Activated CD4-positive, CD25-positive, alpha-beta regulatory T cell treated with anti-CD3 and anti-CD28 coated beads, Interleukin-2, amount 50 U/mL, for 24 hours (primary cell): ENCODE measurements at regions not wholly inside any gene's neighbourhood (a gene's known extent, or its start where the extent isn't known, plus 50 kb on each side); places are given as distances from the start of the nearest gene placed in this dataset.
"Not testable (repeated sequence)": the region's sequence is repeated elsewhere in the genome, so short reads cannot be mapped to it uniquely, and the experiment has no call there.

Source experiments
- ATAC-seq, 2 donors: fragments of 150-1000 bp; cut with Tn5 transposase; one replicate each; pipeline ENCODE4 v1.10.0; 2021; ENCODE audit warnings: mild to moderate bottlenecking in 1 of 2, moderate library complexity in 1 of 2

DNA sequence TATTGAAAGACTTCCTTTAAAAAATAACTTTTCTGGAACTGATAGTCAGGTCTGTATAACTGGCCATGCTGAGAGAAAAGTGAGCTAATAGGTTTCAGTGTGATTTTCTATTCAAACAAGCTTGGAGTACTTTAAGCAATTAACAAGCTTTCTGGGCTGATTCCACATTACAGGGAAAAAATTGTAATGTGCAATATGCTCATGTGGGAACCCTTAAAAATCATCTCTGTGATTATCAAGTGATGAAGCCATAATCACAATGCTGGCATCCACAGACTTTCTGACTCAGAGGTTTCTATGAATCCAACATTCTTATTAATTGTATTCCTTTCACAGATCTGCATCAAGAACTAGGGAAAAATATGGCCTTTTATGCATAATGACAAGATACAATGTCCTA lies 212.2 kb upstream of the ACO1 start:
- ATAC-seq, result no peak

DNA sequence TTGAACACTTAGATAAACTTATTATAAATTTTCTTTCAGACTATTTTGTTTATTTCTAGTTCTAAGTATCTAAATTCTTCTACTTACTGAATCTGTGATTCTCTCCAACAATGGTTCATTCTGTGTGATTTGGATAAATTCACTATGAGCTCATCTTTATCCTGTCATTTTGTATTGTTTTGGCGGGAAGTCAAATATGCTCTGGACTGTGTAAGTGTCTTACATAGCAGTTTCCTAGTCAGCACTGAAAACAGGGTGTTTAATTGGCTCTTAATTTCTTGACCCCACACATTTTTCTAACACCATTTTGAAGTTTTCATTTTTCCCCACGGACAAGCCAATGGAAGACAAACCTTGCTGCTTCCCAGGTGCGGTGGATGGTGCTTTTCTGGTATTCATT lies 207.0 kb upstream of the ACO1 start:
- no peak for ATAC-seq

DNA sequence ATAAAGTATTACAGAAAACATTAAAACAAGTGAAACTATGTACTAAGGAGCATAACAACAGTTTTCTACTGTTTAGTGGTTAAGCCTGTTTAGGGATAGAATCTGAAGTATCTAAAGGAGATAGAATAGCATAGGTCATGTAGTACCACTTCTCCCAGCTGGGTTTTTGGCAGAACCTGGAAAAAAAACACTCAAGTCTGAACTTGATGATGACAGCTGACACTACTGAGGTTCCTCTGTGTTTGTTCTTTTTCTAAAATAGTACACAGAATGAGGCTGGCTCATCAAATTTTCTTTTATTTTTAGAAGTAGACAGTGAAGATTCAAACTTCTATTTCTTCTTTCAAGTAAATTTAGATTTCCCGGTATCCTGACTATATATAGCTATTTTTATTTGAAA lies 203.8 kb upstream of the ACO1 start:
- ATAC-seq, result no peak

DNA sequence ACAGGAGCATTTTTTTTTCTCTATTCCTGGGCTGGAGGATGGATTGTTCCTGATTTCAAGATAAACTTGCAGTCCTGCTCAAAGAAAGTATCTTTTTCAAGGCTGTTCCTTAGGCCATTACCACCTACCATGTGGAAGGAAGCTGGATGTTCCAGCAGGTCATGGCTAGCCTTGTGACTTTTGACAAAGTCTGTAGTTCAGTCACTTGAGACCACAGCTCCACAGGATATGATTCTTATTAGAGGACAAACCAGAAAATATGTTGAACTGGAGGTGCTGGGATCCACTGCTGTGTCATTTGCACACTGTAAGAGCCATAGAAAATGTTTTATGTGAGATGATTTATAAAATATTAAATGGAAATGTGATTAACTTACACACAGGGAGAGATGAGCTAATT lies 184.2 kb upstream of the ACO1 start:
- ATAC-seq, result no peak

DNA sequence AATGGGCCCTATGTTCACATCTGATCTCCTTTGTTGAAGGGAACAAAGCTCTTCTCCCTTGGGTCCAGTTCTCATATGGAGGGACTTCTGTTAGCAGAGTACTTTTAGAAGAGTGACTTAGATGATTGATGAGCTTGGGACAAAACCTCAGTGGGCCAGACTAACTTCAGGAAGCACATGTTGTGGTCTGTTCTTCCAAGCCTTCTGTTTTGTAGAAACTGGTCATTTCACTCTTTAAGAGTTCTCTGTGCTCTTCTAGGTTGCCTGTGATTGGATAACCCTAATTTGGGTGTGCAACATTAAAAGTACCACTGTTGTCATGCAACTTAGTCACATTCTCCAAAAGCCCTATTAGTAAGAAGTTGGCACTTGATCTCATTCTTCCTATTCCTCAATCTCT lies 183.5 kb upstream of the ACO1 start:
- ATAC-seq, result no peak

DNA sequence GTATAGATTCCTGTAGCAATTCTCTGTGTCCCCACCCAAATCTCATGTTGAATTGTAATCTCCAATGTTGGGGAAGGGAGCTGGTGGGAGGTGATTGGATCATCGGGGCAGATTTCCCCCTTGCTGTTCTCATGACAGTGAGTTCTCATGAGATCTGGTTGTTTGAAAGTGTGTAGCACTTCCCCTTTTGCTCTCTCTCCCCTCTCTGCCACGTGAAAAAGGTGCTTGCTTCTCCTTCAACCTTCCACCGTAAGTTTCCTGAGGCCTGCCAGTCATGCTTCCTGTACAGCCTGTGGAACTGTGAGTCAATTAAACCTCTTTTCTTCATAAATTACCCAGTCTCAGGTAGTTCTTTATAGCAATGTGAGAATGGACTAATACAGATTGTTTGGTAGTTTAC lies 175.3 kb upstream of the ACO1 start:
- ATAC-seq, result not testable (repeated sequence)

DNA sequence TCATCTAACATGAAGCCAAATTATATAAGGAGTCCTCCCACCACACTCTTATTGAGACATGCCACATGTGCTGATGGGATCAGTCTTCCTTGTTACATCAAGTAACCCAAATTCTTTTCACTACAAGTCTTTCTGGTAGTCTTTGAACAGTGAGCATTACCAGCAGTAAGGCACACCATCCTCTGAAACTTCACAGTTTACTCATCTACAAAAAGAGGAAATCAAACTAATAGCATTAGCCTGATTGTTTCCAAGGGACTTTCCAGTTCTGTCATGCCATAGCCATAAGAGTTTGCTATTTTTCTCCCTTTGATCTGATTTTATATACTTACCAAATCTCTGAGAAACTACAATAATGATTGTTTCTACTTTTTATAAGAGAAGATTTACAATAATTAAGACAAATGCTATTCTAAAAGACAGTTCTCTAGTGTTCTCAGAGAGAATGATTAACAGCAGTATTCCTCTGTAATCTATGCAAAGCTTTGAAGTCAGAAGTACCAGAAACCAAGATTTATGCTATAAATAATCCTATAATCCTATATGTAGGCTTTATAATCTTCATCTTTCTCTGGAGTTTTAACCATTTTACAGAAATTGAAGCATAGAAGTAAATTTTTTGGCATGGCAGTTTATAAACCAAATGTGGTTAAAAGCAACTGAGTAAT lies 166.2 kb upstream of the ACO1 start:
- no peak for ATAC-seq

DNA sequence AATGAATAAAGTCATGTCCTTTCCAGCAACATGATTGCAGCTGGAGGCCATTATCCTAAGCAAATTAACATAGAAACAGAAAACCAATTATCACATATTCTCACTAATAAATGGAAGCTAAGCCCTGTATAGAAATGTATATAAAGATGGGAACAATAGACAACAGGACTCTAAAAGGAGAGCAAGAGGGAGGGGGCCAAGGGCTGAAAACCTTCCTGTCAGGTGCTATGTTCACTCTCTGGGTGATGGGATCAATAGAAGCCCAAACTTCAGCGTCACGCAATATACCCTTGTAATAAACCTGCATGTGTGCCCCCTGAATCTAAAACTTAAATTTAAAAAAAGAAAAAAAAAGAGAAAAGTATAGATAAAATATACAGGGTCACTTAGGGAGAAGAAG lies 163.7 kb upstream of the ACO1 start:
- ATAC-seq, result no peak

DNA sequence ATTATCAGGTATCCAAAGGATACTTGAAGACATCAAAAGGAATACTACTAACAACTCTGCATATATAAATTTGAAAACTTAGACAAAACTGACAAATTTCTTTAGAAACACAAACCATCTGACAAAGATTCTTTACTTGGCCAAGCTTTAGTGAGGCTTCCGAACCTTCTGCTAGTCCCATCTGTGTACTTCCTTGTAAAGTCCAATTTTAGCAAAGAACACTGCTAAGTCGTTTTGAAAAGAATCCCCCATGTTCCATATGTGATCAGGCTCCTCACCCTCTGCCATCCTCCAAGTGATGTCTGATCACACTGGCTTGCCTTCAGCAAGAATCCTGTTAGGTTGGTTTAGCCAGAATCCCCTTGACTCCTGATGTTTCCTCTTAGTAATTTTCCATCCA lies 150.0 kb upstream of the ACO1 start:
- no peak for ATAC-seq

DNA sequence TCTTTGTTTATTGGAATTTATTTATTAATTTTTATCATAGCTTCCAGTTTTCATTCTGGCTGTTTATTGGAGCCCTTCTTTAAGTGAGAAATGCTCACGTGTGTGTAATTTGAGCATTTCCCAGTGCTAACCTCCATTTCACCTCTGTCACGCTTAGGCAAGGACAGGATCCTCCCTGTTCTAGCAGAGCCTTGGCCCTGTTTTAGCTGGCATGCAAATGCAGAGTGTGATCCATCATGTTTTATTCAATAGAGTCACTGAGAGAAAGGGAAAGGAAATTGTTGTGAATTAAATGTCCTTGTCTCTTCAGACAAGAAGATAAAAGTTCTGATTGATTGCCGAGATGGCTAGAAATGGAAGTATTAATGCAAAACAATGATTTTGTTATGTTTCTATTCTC lies 137.3 kb upstream of the ACO1 start:
- no peak for ATAC-seq

DNA sequence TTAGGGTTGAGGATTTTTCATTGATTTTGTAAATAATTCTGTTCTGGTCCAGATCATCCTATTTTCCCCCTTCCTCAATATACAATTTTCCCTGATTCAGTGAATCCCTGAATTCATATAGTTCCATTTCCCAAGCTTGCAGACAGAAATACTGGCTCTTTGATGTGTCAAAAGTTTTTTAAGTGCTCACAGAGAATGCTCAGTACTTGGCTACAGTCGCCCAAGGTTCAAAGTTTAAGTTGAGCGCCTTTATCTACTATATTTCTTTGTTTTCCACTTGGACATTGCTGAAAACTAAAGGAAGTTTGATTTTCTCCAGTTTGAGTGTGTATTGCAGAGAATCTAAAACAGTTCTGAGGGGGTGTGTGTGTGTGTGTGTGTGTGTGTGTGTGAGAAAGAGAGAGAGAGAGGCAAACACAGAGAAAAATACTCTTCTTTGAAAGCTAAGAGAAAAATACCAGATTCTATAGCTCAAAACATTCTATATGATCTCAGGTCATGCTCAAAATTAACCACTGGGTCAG lies 136.2 kb upstream of the ACO1 start:
- no peak for ATAC-seq

DNA sequence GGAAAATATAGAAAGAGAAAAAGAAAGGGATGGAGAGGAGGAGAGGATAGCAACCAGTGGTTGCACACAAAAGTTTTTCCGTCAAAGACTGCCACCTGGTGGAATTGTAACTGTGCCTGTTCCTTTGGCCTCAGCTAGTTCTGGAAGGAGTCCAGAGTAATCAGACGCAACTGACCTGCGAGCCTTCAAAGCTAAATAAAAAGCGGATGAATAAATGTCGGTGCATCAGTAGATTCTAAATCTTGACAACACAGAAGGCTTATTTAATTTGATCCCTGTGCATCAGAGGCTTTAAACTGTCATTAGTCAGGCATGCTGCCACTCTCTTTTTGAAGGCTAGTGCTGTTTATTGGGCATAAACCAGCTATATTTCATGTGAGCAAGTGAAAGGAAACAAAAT lies 132.9 kb upstream of the ACO1 start:
- no peak for ATAC-seq

DNA sequence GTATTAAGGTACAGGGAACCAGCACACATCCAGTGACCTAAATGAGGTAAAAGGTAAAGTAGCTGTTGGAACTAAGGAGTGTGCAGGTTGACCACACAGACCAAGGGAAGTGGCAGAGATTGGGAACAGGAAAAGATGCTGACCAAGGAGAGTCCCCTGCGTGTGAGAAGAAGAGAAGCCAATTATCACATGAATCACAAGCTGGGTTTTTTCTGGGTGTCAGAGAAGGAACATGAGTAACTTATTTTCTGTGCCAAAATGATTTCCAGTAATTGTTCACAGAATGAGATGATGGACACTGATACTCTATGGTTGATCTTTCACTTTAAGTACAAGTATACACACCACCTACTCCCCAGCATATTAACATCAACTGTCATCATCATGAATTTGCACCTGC lies 130.7 kb upstream of the ACO1 start:
- ATAC-seq, result no peak

DNA sequence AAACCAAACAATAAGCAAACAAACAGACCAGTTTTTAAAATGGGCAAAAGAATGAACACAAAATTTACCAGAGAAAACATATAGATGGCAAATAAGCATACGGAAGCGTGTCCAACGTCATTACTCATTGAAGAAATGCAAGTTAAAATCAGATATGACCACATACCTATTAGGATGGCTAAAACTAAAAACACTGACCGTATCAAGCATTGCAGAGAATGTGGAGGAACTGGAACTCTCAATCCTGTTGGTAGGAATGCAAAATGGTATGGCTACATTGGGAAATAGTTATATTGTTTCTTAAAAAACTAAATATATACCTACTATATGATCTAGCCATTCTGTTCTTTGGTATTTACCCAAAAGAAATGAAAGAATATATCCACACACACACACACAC lies 129.4 kb upstream of the ACO1 start:
- no peak for ATAC-seq

DNA sequence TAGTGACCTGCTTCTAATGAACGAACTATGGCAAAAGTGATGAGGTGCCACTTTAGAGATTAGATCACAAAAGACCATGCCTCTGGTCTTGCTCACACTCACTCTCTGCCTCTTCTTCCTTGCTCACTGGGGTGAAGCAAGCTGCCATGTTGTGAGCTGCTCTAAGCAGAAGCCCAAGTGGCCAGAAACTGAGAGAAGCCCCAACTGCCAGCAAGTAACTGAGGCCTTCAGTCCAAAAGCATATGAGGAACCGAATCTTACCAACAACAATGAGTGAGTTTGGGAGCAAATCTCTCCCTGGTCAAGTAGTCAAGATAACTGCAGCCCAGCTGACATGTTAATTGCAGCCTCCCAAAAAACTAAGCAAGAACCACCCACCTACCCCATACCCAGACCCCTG lies 126.0 kb upstream of the ACO1 start:
- no peak for ATAC-seq

DNA sequence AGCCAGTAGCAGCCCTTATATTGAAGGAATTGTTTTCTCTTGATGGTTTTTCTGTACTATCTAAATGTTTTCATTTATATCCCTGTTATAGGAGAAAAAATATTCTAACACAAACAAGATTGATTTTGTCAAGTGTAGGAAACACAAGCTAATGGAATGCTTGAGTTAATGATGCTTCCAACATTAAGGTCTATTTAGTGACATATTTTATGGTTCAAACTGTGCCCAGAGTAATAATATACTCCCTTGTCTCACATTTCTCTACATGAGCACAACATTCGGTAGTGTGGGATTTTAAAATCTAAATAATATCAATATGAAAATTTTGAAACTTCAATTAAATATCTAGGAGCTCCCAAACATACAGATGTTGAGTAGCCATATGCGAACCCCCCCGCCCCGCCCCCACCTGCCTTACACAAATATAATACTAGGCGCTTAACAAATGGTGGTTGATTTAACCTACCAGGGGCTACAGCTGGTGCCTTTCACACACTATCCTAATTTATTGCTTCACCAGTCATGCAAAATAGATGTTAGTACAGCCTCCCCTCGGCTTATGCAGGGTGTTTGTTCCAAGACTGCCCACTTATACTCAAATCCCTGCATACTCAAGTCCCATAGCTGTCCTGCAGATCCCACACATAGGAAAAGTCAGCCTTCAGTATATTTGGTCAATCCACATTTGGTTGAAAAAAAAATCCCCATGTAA lies 124.1 kb upstream of the ACO1 start:
- no peak for ATAC-seq

DNA sequence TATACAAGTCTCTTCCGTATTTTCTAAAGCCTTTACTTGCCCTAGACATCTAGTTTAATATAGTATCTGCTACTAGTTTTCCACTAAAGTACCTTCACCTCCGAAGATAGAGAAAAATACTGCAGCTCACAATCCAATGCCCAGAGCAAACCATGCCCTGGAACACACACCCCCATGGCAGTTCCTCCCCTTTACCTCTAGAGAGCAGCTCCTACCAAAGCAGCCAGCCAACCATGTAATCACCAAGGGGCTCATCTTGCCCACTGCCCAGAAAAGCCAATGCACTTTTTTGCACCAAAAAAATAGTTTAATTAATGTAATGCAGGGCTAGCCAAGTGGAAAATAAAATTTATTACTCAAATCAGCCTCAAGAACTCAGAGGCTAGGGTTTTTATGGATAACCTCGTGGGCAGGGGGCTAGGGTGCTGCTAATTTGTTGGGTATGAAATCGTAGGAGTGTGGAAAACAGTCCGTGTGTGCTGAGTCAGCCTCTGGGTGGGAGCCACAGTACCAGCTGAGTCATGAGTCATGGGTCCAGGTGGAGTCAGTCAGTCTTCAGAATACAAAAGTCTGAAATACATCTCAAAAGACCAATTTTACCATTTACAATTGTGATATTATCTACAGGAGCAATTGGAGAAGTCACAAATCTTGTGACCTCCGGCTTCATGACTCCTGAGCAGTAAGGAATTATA lies 120.1 kb upstream of the ACO1 start:
- ATAC-seq, result no peak

DNA sequence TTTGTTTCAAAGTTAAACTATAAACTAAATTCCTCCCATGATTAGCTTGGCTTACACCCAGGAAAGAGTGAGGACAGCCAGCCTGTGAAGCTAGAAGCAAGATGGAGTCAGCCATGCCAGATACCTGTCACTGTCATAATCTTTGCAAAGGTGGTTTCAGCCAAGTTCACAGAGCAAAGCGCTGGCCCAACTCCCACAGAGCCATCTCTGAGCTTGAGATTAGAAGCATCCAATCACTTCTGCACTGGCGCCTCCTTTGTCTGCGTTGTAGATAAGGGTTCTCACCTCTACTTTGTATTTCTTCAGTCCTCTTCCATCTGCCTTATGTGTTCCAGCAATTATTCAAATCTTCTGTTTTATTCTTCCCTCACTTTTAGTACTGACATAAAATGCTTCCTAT lies 119.4 kb upstream of the ACO1 start:
- no peak for ATAC-seq

DNA sequence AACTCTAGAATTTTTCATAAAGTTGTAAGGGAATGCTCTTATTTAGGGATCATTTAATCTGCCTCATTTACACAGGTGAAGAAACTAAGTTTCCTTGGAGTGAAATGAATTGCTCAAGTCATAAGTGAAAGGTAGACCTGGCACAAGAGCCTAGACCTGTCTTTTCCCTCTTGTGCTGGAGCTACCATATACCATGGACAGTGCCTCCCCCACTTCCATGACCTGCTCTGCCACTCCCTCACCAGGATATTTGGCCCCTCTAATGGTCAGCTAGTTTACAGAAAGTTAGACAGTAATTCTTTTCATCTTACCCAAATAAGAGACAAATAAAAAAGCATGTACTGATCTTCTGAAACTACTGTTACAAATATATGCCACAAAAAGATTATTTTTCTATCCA lies 105.5 kb upstream of the ACO1 start:
- no peak for ATAC-seq

DNA sequence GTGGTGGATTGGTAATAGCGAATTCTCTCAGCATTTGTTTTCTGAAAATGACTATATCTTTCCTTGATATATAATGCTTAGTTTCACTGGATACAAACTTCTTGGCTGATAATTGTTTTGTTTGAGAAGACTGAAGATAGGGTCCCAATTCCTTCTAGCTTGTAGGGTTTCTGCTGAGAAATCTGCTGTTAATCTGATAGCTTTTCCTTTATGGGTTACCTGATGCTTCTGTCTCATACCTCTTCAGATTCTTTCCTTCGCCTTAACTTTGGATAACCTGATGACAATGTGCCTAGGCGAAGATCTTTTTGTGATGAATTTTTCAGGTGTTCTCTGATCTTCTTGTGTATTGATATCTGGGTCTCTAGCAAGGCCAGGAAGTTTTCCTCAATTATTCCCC lies 94.7 kb upstream of the ACO1 start:
- no peak for ATAC-seq

DNA sequence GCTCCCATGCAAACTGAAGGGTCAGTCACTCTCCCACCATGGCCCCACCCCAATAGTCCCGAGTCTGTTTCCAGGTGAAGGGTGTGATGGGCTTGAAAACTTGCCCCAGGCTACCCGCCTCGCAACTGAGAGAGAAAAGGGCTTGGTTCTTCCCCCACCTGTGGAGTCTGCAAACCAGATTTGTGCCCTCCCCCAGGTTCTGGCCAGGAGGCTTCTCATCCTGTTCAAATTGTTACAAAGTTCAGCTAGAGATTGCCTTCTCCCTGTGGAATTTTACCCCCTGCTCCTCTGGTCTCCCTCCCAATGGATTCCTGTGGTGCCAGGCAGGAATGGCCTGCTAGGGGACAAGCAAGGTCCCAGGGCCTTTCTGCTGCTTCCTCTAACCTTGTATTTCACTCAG lies 93.1 kb upstream of the ACO1 start:
- no peak for ATAC-seq

DNA sequence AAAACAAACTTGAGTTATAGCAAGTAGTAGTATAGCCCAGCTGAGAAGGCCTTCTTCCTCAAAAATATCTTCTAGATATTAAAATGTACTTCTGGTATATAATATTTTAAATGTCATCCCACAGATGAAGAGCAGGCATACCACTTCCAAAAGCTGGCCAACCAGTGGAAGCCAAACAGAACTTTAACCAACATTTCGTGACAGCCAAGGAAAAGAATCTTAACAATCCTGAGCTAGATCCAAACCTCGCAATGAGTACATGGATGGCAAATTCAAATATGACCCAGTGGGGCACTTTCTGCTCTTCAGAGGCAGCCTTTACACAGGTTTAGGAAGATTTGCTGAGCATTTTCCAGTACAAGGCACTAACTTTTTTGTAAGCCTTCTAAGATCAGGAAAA lies 91.8 kb upstream of the ACO1 start:
- no peak for ATAC-seq

DNA sequence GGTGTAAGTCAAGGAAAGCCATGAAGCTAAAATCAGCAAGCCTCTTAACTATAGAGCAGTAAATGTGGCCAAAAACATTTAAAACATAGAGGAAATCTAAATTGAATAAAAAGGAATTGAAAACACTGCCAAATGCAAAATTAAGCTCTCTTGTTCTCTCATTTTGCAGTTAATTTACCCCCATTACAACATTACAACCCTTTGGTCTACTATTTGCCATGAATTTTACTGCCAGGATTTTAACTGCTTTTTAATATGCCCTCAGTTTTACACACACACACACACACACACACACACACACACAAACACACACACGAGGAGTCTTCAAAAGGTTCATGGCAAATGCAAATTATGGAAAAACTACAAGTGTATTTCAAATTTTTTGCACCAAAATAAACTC lies 91.4 kb upstream of the ACO1 start:
- no peak for ATAC-seq

DNA sequence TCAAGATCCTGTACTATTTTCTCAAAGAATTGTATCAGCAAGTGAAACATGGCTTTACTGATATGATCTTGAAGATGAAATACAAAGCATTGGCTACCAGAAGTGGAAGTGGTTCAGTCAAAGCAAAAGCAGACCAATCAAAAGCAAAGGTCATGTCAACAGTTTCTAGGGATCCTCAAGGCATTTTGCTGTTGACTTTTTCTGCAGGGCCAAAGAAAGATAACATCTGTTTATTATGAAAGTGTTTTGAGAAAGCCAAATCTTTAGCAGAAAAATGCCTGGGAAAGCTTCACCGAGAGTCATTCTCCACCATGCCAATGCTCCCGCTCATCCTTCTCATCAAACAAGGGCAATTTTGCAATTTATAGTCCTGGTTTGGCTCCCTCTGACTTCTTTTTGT lies 90.3 kb upstream of the ACO1 start:
- ATAC-seq, result no peak
